ENCODE measurements at regions not wholly inside any gene's neighbourhood (a gene's known extent, or its start where the extent isn't known, plus 50 kb on each side); places are given as distances from the start of the nearest gene placed in this dataset.

GRCh38 chr2:156864325-156864724, 393.2 kb upstream of the GALNT5 start:
- no peak overlapping the region for H3K4me2 ChIP-seq (ENCODE audit: insufficient read depth, low read length)
- H4K20me1 ChIP-seq (replicated peaks; ENCODE audit: control insufficient read depth, extremely low read depth, insufficient read depth, low read length) = no peaks in the 10 kb centered on the region
- H2AFZ ChIP-seq (ENCODE audit: low read depth, low read length) = no peak overlapping the region
- H3K36me3 ChIP-seq (ENCODE audit: control insufficient read depth in 2 of 2, extremely low read depth in 1 of 2, insufficient read depth in 2 of 2, low read length in 2 of 2) = no peaks in the 10 kb centered on the region
- intact Hi-C loops (cut with micrococcal nuclease) = no loop called here
- no peaks in the 10 kb centered on the region for H3K9me1 ChIP-seq (replicated peaks; ENCODE audit: control insufficient read depth, extremely low read depth, insufficient read depth, low read length)
- H3K4me1 ChIP-seq (ENCODE audit: control insufficient read depth, extremely low read depth, insufficient read depth, low read length) = no peaks in the 10 kb centered on the region
- no peak overlapping the region for H3K9ac ChIP-seq (replicated peaks; ENCODE audit: extremely low read depth, insufficient read depth, low read length)
- H3K9me3 ChIP-seq (replicated peaks; ENCODE audit: control insufficient read depth, insufficient read depth, low read length) = no peaks in the 10 kb centered on the region
- no peak for FAIRE-seq
- H3K27me3 ChIP-seq (ENCODE audit: control insufficient read depth in 2 of 2, insufficient read depth in 2 of 2, low read length in 2 of 2) = peaks cover 0 to 2% of the 10 kb centered on the region in 2 experiments
- no peak overlapping the region for H3K27ac ChIP-seq (ENCODE audit: insufficient read depth, low read depth, low read length)
- dilution Hi-C loops (cut with MboI; ENCODE audit: extremely low pct_ligation_motif_present, low sequenced_read_pairs) = no loop called here
- no TSS peak for BruUV-seq (replicated peaks)
- POLR2A ChIA-PET = no interaction called here
- no peak for DNase-seq (ENCODE audit: low read depth, low spot score)
- H3K79me2 ChIP-seq (ENCODE audit: control insufficient read depth, insufficient read depth, low read length) = no peaks in the 10 kb centered on the region
- CTCF ChIA-PET = interaction anchor here (1.1 kb wide), 1 partner anchor 19 kb away, joined by 3 read pairs; no protein-coding TSS in a partner anchor
- no peak overlapping the region for H3K4me3 ChIP-seq (replicated peaks in 1 of 3; ENCODE audit: insufficient read depth in 1 of 3, low read depth in 1 of 3, low read length in 3 of 3)
- no peak for TF ChIP-seq POLR2A (IDR thresholded peaks at IDR 0.05; ENCODE audit: low read depth, low read length)
- no peak for TF ChIP-seq MAX (IDR thresholded peaks at IDR 0.05; ENCODE audit: insufficient read depth, insufficient read length)
- TF ChIP-seq CTCF (IDR thresholded peaks at IDR 0.05; ENCODE audit: extremely low read depth in 1 of 2, insufficient read depth in 1 of 2, low read depth in 1 of 2, low read length in 2 of 2) = no peak
- no peak for TF ChIP-seq EZH2 (IDR thresholded peaks at IDR 0.05; ENCODE audit: borderline replicate concordance, low read depth, low read length, severe bottlenecking)
- no peak for TF ChIP-seq MYC (IDR thresholded peaks at IDR 0.05; ENCODE audit: low read depth, low read length)
- TF ChIP-seq FOS (IDR thresholded peaks at IDR 0.05; ENCODE audit: borderline replicate concordance, insufficient read depth, low read length) = no peak
- TF ChIP-seq JUN (IDR thresholded peaks at IDR 0.05; ENCODE audit: borderline replicate concordance, insufficient read depth, insufficient read length, low read depth) = no peak
- TF ChIP-seq POLR2AphosphoS5 (IDR thresholded peaks at IDR 0.05; ENCODE audit: insufficient read depth, low read depth, low read length) = no peak
- no peak for TF ChIP-seq GATA2 (IDR thresholded peaks at IDR 0.05; ENCODE audit: insufficient read depth, insufficient read length, low read depth, low read length)

Data from endothelial cell of umbilical vein (primary cell).